Neural cell (in vitro differentiated cells): ENCODE measurements at regions not wholly inside any gene's neighbourhood (a gene's known extent, or its start where the extent isn't known, plus 50 kb on each side); places are given as distances from the start of the nearest gene placed in this dataset.

Experiments
- CTCF ChIP-seq: fragments of 450-650 bp; IDR thresholded peaks from 2 replicates; pipeline ENCODE4 v1.5.1; 2014; ENCODE audit warnings: antibody characterized with exemption, mild to moderate bottlenecking, moderate library complexity; ENCODE audit not compliant: poor library complexity, severe bottlenecking
- EP300 ChIP-seq: fragments of 450-650 bp; conservative IDR thresholded peaks from 2 replicates; pipeline ENCODE4 v1.6.1; 2014; ENCODE audit warnings: antibody characterized with exemption, mild to moderate bottlenecking, moderate library complexity; ENCODE audit not compliant: poor library complexity, severe bottlenecking
- EZH2 ChIP-seq: fragments of 200-600, 300-800 bp; shearing (Covaris generic), sonication (generic); IDR thresholded peaks from 2 replicates; pipeline ENCODE4 v1.6.1; 2014; ENCODE audit warnings: antibody characterized with exemption, low read length, borderline replicate concordance, mild to moderate bottlenecking; ENCODE audit not compliant: insufficient read depth, poor library complexity, severe bottlenecking
- MXI1 ChIP-seq: fragments of 450-650 bp; conservative IDR thresholded peaks from 2 replicates; pipeline ENCODE4 v1.6.1; 2014; ENCODE audit warnings: antibody characterized with exemption, mild to moderate bottlenecking; ENCODE audit not compliant: poor library complexity, severe bottlenecking
- POLR2AphosphoS5 ChIP-seq: IDR thresholded peaks from 2 replicates; pipeline ENCODE4 v1.6.1; 2012
- RAD21 ChIP-seq: fragments of 450-650 bp; conservative IDR thresholded peaks from 2 replicates; pipeline ENCODE4 v1.6.1; 2014; ENCODE audit warnings: antibody characterized with exemption, mild to moderate bottlenecking, moderate library complexity
- REST ChIP-seq: IDR thresholded peaks from 2 replicates; pipeline ENCODE4 v1.6.1; 2012; ENCODE audit warnings: borderline replicate concordance
- TAF1 ChIP-seq: IDR thresholded peaks from 2 replicates; pipeline ENCODE4 v1.6.1; 2012; ENCODE audit warnings: low read depth

- TF ChIP-seq RAD21, result no peak
- no peak for TF ChIP-seq CTCF
- TF ChIP-seq EZH2, result no peak
- no peak for TF ChIP-seq TAF1
- no peak for TF ChIP-seq POLR2AphosphoS5
- TF ChIP-seq REST, result no peak
- TF ChIP-seq EP300, result no peak
- TF ChIP-seq MXI1, result no peak
These were observed 128.7 kb upstream of the MB21D2 start for GRCh38 chr3:193046371-193046770.
